ENCODE measurements at regions not wholly inside any gene's neighbourhood (a gene's known extent, or its start where the extent isn't known, plus 50 kb on each side); places are given as distances from the start of the nearest gene placed in this dataset.

- DNase-seq (ENCODE audit: extremely low read depth, low read depth) = no peak
- no peak for TF ChIP-seq CTCF (IDR thresholded peaks at IDR 0.05; ENCODE audit: low read depth, low read length)
These were observed 315.5 kb upstream of the OR4E1 start for GRCh38 chr14:21989090-21989489.

- no peak for DNase-seq (ENCODE audit: extremely low read depth, low read depth)
- no peak for TF ChIP-seq CTCF (IDR thresholded peaks at IDR 0.05; ENCODE audit: low read depth, low read length)
These were observed 314.8 kb upstream of the OR4E1 start for GRCh38 chr14:21988413-21988812.

GRCh38 chr14:21987937-21988336, 314.3 kb upstream of the OR4E1 start:
- DNase-seq (ENCODE audit: extremely low read depth, low read depth) = no peak
- peak; percentile 7; the same call in 1 of the 2 replicates for TF ChIP-seq CTCF (IDR thresholded peaks at IDR 0.05; ENCODE audit: low read depth, low read length)

GRCh38 chr14:21985081-21985480, 311.5 kb upstream of the OR4E1 start:
- TF ChIP-seq CTCF (IDR thresholded peaks at IDR 0.05; ENCODE audit: low read depth, low read length) = no peak
- DNase-seq (ENCODE audit: extremely low read depth, low read depth) = no peak

DNA sequence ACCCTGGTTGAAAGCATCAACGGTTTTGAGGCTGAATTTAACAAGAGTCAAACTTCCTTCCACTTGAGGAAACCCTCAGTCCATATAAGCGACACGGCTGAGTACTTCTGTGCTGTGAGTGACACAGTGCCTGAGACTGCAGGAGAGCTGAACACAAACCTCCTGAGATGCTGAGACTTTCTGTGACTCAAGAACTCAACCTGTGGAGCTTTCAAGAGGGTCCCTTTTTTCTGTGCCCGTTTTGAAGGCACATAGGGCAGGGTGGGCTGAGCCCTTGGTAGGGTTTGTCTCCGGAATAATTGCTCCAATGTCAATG, 305.3 kb upstream of the OR4E1 start:
- TF ChIP-seq CTCF (IDR thresholded peaks at IDR 0.05; ENCODE audit: low read depth, low read length) = no peak
- DNase-seq (ENCODE audit: extremely low read depth, low read depth) = no peak

DNA sequence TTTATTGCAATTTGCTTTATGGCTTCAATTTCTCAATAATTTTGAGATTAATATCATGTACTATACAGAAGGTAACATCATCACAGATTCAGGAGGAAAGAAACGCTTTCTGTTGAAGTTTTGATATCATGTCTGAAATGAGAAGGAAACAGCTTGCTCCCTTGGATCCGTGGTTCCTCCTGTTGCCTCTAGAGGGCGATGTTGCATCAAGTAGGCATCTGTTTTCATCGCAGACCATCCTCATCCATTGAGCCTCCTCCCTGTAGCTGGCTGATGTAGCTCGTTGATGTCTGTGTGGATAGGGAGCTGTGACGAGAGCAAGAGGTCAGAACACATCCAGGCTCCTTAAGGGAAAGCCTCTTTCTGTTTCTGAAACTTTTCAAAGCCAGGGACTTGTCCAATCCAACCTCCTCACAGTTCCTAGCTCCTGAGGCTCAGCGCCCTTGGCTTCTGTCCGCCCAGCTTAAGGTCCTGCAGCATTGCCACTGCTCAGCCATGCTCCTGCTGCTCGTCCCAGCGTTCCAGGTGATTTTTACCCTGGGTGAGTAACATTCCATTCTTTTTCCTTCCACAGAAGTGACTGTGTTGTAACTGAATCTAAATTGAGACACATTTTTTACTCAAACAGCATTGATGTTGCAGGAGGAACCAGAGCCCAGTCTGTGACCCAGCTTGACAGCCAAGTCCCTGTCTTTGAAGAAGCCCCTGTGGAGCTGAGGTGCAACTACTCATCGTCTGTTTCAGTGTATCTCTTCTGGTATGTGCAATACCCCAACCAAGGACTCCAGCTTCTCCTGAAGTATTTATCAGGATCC, 304.8 kb upstream of the OR4E1 start:
- no peak for DNase-seq (ENCODE audit: extremely low read depth, low read depth)
- TF ChIP-seq CTCF (IDR thresholded peaks at IDR 0.05; ENCODE audit: low read depth, low read length) = peak; percentile 42

- DNase-seq (ENCODE audit: extremely low read depth, low read depth) = no peak
- no peak for TF ChIP-seq CTCF (IDR thresholded peaks at IDR 0.05; ENCODE audit: low read depth, low read length)
These were observed 301.1 kb upstream of the OR4E1 start for GRCh38 chr14:21974741-21975140.

Measured in AG09319 (cell line).